A673 (cell line): ENCODE measurements at regions not wholly inside any gene's neighbourhood (a gene's known extent, or its start where the extent isn't known, plus 50 kb on each side); places are given as distances from the start of the nearest gene placed in this dataset.

Experiments used
- CTCF ChIP-seq: fragments of 300-800, 200-600 bp; sonication (generic); conservative IDR thresholded peaks from 2 replicates; pipeline ENCODE4 v1.5.1; 2017; ENCODE audit warnings: low read depth, mild to moderate bottlenecking, antibody characterized with exemption, low read length, moderate library complexity, mixed read lengths
- EZH2 ChIP-seq: fragments of 200-600 bp; sonication (generic); IDR thresholded peaks from 2 replicates; pipeline ENCODE4 v1.6.1; 2017; ENCODE audit warnings: borderline replicate concordance, low read depth, mild to moderate bottlenecking, mixed read lengths, antibody characterized with exemption, low read length; ENCODE audit not compliant: poor library complexity, severe bottlenecking

- TF ChIP-seq CTCF (no peak), EZH2 (no peak)
Observed at GRCh38 chr5:118596255-118596654, 392.1 kb downstream of the DTWD2 start.
